Activated CD8-positive, alpha-beta memory T cell treated with anti-CD3 and anti-CD28 coated beads for 24 hours (primary cell): ENCODE measurements at regions not wholly inside any gene's neighbourhood (a gene's known extent, or its start where the extent isn't known, plus 50 kb on each side); places are given as distances from the start of the nearest gene placed in this dataset.

Experiments used
- DNase-seq: peaks from one replicate; pipeline ENCODE4 v3.0.0-alpha.2; 2020

DNA sequence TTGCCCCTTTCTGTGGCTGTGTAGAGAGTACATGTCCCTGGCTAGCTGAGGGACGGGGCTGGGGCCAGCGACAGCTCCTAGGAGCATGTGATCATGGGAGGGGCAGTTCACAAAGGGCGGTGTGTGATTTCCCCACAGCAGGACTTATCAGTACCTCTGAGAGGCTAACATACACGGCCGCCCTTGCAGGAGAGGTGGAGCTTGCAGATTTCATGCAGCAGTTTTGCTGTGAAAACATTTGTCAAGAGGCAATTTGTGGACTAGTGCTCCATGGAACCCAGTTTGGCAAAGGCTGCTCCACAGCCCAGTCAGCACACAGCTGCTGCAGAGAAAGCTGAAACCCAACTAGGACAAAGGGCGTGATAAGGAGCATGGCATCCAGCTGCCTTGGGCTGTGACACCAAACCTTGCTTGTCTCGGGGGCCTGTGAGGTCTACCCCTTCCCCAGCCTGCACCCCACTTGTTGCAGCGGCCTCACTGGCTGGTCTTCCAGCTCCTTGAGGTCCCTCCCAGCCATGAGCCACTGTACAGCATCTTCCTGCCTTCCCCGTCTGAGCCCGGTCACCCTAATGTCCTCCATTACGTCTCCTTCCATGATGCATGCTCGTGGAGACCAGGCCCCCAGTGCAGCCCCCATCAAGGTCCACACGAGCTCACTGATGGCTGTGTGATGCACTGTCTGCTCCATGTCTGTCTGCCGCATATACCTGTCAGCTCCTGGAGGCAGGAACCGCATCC, 121.4 kb upstream of the HDAC4 start:
- DNase-seq: no peak

DNA sequence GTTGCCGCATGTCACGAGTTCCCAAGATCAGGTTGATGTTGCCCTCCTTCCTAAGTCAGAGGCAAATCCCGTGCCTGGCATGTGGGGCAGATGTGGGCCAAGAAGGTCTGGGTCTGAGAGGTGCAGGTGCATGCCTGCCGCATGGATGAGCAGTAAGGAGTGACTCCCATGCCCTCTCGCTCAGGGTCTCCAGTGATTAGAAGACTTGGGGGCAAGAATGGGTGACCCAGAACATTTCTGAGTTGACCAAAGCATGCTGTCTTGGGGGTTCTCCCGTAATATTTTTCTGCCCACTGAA, 120.6 kb upstream of the HDAC4 start:
- DNase-seq: no peak

DNA sequence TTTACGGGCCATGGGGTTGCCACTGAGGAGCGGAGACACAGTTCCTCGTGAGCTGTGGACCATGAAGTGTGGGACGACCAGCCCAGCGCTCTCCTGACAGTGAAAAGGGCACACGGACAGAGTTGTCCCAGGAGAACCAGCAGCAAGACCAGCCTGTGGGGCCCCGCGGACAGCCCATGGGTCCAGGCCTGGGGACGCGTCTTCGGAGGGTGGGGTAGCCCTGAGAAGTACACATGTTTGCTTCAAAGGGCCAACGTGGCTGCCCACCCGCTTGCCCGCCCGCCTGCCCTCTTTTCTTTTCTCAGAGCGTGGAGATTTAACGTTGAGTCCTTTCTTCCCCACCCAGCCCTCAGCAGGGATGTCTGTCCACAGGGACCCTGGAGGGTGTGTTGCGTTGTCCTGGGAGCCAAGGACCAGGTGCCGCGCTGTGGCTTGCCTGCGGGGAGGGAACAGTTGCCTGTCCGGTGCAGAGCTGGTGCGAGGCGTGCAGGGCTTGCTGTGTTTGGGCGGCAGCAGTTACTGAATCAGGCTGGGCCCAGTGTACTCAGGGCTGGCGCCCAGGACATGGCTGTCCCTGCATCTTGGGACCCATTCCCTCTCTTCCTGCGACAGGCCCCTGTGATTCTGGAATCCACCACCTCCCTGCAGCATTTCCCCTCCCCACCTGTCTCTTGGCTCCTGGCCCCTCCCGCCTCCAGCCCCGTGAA, 120.1 kb upstream of the HDAC4 start:
- DNase-seq: no peak

DNA sequence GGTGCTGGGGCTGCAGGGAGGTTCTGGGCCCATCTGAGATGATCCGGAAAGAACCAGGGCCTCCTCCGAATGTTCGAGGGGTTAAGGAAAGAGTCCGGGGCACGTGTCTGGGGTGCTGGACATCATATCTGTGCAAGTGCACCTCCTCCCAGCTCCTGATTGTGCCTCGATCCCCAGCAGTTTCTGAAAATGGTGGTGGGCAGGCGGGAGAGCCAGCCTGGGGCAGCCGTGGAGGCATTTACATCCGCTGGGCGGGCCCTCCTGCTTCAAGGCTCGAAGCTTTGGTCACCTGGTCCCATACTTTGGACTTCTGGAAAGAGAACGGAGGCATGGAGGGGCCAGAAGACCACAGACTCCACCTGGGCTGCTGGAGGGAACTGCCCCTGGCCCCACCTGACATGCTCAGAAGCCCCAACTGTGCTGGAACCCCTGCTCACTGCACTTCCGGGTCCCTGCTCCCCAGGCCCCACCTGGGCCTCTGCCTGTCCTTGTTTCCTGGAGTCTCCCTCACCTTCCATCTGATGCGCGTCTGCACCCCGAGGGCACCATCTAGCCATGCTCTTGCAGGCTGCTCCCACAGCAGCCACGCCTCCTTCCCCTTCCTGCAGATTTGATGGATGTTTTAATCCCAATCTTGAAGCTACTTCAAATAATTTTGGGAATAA, 119.2 kb upstream of the HDAC4 start:
- no peak for DNase-seq

DNA sequence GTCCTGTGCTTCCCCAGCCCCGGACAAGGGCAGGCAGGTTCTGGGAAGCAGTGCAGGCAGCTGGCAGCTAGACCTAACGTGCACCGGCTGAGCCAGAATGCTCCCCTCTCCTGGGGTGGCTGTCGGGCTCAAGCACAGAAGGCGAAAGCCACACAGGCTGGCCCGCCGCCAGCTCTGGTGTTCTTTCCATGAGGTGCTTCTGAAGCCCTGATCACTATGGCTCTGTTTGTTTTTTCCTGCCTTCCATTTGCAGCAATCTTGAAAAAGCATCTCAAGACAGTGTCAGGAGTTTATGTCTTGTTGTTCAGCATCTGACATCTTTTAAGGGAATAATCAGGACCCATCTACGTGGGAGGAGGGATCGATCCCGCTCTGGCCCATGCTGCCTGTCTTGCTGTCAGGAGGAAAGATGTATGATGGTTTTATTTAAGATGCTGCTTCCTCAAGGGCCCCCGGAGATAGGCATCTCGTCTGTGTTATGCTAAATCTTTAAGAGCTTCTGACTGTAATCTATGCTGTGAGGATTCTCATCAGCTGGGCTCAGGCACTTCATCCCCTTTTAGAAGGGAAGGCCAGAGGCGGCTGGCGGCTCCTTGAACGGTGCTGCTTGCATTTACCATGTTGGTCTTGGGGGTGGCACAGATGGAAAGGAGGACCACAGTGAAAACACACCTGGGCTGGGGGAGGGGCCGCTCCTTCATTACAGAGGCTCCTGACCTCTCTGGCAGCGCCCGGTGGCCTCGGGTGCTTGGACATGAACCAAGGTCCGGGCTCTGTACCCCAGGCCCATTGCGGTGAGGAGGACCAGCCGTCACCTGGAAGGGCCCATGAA, 118.5 kb upstream of the HDAC4 start:
- no peak for DNase-seq

DNA sequence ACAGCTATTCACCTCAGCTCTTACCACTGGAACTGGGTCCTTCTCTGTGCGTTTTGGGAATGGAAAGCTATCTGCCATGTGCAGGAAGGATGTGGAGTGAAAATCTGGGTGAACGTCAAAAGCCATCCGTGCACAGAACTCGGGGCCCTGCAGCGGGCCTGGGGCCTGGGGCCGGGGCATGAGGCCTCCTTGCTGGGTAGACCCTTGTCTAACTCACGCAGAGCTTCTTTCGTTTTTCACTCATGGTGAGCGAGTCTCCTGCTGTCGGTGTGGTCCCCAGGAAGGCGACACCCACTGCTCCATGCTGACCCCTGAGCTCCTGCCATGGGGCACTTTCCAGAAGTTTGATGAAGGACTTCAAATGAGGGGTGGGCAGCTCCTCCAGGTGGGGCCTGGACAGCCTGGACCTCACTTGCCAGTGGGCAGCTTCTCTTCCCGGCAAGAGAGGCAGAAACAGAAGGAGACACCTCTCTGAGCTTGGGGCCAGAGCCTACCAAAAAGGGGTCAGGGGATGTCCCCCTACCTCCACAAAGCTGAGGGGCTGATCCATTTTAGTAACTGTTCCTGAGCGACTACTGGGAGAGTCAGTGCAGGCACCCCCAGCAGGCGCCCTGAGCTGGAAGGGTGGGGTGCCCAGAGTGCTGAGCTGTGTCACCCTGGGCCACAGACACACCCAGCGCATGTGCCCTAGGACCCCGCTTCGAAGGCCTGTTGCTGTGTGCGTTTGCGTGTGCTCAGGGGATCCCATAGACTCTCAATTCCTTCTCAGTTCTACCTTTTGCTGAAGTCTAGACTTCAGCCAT, 117.7 kb upstream of the HDAC4 start:
- DNase-seq: no peak

DNA sequence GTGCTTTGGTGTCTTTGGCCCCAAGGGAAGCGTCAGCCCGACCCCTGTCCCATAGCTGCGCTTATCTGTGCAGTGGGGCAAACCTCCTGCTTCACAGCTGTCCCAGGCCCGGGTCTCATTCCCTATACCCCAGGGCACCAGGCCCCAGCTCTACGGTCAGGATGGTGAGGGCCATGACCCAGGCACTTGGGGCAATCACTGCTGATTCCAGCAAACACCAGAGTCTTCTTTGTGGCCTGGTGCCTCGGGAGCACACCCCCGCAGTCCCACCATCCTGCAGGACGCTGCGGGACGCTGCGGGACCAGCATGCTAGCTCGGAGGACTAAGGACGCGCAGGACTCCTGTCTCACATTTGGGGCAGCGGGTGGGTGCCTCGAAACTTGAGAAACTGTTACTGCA, 116.9 kb upstream of the HDAC4 start:
- no peak for DNase-seq

DNA sequence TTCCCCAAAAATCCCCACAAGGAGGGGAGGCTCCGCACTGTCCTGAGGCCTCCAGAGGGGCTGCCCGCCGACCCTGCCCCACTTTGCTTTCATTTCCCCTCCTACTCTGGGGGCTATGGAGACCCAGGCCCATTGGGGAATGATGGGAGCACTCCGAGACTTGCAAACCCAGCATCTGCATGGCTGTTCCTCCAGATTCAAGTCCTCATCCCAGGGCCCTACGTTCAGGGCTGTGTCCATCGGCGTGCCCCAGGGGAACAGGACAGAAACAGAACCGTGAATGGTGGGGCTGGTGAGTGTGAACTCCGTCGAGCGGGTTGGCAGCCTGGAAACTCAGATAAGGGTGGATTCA, 116.1 kb upstream of the HDAC4 start:
- no peak for DNase-seq

DNA sequence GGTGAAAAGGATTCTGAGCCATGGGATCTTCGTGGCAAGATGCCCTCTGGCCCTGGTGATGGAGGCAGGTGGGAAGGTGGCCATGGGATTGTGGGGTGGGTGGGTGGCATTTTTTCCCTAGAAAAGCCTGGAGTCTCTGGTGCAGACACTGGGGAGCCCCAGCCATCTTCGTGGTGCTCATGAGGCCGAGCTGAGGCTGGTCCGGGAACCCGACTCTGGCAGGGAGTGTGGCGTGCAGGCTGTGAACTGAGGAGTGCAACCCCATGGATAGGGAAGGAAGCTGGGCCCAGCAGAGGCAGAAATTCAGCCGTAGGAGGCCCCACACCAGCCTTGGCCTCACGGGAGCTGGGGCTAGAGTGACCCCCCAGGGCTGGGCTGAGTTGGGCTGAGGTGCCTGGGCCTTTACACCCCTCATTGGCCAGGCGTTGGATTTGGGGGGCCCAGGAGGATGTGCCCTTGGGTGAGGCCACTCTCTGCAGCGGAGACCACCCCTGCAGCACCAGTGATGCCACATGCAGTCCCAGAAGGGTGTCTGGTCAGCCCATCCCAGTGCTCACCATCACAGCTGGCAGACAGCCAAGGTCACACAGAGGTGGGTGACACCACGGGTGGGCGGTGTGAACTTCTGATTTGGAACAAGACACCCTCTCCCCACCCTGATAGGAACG, 115.6 kb upstream of the HDAC4 start:
- no peak for DNase-seq

DNA sequence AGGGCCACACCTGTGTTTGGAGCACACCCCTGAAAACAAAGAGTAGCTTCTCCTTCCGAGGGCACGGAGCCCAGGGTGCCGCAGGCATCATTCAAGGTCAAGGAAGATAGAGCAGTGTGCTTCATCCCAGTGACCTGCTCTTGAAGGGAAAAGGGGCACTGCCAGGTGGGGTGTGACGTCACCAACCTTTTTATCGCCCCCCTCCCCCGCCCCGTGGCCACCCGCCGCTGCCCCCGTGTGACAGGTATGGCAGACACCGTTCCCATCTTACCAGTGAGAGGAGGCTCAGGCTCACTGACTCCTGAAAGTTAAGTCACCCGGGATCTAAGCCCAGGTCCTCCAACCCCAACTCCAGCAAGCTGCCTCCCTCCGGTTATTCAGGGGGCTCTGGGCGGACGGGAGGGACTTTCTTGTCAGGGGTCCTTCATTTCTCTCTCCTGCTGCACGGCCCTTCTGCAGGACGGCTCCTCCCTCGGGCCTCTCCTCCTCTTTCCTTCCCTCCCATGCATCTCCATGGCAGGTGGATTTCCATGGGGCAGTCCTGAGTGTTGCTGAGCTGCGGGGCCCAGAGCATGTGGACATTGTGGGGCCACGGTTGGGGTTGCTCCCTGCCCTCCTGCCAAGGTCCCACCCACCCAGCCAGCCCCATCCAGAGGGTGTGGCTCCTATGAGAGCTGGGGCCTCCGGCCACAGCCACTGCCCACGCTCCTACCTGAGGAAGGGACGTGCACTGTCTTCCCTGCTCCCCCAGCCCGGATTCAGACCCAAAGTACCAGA, 114.1 kb upstream of the HDAC4 start:
- DNase-seq: no peak

DNA sequence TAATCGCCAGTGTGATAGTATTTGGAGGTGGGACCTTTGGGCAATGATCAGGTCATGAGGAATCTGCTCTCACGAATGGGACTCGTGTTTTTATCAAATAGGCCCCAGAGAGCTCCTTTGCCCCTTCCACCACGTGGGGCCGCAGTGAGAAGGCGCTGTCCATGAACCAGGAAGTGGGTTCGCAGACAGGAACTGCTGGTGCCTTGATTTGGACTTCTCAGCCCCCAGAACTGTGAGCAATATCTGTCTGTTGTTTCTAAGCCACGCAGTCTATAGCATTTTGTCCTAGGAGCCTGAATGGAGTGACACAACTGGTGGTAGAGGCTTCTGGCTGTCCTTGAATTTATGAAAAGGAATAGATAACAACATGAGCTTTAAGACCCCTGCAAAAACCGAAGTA, 111.2 kb upstream of the HDAC4 start:
- DNase-seq: no peak

DNA sequence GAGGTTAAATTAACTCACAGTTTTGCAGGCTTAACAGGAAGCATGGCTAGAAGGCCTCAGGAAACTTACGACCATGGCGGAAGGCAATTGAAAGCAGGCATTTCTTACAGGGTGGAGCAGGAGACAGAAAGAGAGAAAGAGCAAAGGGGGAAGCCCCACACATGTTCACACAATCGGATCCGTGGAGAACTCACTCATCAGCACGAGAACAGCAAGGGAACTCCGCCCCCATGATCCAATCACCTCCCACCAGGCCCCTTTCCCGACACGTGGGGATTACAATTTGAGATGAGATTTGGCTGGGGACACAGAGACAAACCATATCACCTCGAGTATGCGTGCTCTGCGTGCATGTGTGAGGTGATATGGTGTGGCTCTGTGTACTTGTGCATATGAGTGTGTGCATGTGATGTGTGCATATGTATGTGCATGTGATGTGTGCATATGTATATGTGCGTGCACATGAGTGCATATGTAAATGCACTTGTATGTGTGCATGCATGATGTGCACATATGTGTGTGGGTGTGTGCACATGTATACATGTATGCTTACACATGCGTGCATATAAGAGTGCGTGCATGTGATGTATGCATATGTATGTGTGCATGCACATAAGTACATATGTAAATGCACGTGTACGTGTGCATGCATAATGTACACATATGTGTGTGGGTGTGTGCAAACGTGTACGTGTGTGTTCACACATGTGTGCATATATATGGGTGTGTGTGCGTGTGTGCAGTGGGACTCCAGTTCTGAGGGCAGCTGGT, 108.7 kb upstream of the HDAC4 start:
- no peak for DNase-seq

DNA sequence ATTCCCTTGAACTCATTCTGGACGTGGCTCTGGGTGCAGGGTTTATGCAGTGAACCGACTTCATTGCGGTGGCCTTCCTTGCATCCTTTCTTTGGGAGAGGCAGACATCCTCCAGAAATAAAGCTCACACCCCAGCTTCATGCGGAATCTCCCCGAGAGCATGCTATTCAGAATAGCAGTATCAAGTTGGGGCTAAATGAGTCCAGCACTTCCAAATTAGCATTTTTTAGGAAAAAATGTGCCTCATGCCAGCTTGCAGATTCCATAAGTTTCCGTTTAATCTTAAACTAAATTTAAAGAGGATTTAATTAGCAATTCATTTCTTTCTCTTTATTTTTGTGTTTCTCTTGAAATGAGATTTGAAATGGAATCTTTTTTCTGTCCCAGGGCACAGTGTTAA, 107.4 kb upstream of the HDAC4 start:
- DNase-seq: no peak

DNA sequence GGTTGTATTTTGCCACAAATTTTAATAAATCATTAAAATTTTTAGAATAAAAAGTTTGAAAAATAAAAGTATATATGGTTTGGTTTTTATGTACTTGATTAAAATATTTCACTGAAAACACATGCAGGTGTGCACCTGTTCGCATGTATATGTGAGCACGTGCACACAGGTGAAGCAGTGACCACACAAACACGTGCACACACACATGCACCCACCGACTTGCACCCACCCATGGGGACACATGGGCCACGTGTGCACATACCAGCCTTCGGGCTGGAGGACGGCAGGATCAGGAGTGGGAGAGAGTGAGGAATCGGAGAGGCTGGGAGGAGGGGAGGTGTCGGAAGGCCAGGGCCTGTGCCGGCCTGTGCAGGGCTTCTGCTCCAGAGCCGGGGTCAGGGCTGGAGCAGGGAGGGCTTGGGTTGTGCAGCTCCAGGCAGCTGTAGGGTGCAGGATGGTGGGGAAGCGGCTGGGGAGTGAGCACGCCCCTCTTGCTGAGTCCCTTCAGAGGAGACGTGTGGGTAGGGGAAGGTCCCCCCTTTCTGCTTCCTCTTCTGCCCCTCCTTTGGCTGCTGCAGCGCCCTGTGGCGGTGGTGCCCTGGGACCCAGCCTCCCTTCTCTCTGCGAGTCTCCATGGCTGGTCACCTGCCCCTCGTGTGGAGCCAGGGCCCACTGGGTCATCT, 106.9 kb upstream of the HDAC4 start:
- no peak for DNase-seq

DNA sequence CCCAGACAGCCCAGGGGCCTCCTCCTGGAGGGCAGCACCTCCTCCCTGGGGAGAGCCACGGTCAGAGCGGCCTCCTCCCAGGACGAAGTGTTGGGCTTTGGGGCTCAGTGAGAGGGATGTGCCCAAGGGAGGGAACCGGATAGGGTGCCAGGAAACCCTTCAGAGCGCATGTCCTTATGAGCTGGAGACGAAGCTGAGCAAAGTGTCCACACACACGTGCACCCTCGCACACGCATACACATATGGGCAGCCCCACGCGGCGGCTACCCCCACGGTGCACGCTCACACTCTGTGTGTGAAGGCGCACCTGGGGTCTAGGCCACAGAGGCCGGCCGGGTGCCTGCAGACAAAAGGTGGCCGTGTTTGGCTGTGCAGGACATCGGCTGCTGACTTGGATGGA, 106.1 kb upstream of the HDAC4 start:
- DNase-seq: no peak

DNA sequence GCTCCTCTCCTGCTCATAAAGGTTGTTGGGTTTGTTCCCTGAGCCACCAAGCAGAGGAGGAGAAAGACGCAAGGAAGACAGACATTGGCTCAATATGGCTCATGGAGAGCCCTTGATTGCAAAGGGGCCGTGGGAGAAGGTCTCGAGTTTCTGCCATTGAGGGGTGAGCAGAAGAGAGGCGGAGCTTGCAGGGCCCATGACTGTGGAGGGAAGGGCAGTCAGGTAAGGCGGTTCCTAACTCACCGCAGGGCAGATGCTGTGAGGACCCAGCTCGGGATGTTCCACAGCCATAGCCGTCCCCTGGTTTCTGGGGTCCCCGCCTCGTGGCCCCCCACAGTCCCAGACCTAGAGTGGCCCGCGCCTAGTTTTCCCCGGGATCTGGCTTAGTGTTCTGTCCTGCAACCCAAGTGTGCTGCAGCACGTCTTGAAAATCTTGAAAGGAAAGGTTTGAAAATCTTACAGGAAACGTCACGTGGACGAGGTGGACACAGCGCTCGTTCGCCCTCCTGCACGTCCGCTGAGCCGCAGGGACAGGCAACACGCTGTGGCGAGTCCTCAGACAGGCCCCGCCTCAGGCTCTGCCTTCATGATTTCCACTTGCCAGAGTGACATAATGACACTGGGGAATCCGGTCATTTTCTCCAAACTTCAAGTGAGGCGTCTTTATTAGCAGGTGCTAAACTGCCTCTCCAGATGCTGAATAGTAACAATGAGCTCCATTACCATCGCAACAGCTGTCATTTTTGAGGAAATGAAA, 105.5 kb upstream of the HDAC4 start:
- no peak for DNase-seq

DNA sequence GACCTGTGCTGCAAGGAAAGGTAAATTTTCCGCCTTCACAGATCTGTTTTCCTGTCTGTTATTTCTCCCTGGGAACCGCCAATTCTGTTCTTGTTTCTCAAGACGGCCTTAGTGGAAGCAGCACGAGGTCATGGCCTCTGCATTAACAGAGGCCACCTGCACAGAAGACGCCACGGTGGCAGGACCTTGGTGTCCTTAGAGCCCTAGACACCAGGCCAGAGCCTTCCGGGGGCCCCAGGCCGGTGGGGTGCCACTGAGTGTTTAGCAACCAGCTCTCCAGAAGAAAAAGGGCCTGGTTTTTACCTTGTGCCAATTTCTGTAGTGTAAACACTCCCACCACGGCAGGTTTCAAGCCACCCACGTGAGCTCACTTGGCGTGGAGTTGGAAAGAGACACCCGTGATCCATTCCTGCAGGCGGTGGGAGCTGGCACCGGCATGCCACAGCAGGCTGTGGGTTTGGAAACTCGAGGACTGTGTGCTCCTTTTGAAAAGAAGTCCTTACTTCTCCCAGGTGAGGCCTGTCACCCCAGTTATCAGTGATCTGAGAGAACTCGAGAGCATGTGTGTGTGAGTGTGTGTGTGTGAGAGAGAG, 103.9 kb upstream of the HDAC4 start:
- DNase-seq: no peak

DNA sequence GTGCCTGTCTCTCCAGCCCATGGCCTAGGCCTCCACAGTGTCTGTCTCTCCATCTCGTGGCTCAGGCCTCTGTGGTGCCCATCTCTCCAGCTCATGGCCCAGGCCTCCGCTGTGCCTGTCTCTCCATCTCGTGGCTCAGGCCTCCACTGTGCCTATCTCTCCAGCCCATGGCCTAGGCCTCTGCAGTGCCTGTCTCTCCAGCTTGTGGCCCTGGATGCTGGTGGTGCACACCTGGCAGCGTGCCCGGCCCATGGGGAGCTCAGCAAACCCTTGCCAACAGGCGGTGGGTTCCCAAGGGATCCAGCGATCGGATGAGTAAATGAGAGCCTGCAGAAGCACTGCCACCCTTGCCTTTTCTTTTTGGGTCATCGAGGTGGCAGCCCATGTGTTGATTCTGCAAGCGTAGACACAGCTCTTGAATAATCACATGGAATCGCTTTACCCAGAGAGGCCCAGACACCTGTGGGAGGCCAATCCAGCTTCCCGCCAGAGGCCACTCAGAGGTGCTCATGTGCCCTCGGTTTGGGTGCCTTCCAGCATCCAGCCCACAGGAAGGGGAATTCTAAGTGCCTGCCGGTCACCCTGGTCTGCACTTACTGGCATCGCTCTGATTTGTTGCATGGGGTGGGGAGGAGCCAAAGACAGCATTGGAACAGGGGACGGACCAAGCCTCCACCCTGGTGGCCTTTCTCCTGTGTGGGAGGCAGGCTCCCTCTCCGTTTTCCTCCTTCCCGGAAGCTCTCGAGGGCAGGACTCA, 101.8 kb upstream of the HDAC4 start:
- DNase-seq: no peak
